ENCODE measurements at regions not wholly inside any gene's neighbourhood (a gene's known extent, or its start where the extent isn't known, plus 50 kb on each side); places are given as distances from the start of the nearest gene placed in this dataset.
"Not testable (repeated sequence)": the region's sequence is repeated elsewhere in the genome, so short reads cannot be mapped to it uniquely, and the experiment has no call there.

DNA sequence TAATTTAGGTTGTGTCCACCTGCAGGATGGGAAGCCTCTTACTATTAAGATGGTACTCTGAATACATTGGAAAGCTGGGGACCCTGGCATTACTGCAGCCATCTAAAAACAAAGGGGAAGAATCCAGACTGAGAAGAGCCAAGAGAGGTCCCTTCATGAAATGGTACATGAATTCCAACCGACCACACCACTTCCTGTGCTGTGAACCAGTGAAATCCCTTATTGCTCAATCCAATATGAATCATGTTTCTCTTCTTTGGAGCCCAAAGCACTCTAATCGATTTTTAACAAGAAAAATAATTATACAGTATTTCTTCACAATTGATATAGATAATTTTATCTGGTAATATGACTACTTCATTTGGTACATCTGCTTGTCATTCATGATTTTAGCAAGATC lies 479.7 kb upstream of the RAB6C start:
- Histone ChIP-seq H3K27me3 (no peaks in the 10 kb centered on the region), H3K36me3 (no peaks in the 10 kb centered on the region), H3K4me3 (ENCODE audit: low read depth, low read length) (no peak overlapping the region), H3K9me3 (no peaks in the 10 kb centered on the region), H3K4me1 (no peaks in the 10 kb centered on the region)
- no peak for DNase-seq
- TF ChIP-seq, protein P1, sequence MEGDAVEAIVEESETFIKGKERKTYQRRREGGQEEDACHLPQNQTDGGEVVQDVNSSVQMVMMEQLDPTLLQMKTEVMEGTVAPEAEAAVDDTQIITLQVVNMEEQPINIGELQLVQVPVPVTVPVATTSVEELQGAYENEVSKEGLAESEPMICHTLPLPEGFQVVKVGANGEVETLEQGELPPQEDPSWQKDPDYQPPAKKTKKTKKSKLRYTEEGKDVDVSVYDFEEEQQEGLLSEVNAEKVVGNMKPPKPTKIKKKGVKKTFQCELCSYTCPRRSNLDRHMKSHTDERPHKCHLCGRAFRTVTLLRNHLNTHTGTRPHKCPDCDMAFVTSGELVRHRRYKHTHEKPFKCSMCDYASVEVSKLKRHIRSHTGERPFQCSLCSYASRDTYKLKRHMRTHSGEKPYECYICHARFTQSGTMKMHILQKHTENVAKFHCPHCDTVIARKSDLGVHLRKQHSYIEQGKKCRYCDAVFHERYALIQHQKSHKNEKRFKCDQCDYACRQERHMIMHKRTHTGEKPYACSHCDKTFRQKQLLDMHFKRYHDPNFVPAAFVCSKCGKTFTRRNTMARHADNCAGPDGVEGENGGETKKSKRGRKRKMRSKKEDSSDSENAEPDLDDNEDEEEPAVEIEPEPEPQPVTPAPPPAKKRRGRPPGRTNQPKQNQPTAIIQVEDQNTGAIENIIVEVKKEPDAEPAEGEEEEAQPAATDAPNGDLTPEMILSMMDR (IDR thresholded peaks at IDR 0.05; ENCODE audit: low read depth, low read length), result no peak

- Histone ChIP-seq H3K9me3 (no peaks in the 10 kb centered on the region), H3K36me3 (no peaks in the 10 kb centered on the region), H3K4me1 (no peaks in the 10 kb centered on the region), H3K4me3 (ENCODE audit: low read depth, low read length) (no peak overlapping the region), H3K27me3 (no peaks in the 10 kb centered on the region)
- no peak for DNase-seq
- TF ChIP-seq, protein P1 (IDR thresholded peaks at IDR 0.05; ENCODE audit: low read depth, low read length), result no peak
These were observed 476.7 kb upstream of the RAB6C start for GRCh38 chr2:129502781-129503180.

DNA sequence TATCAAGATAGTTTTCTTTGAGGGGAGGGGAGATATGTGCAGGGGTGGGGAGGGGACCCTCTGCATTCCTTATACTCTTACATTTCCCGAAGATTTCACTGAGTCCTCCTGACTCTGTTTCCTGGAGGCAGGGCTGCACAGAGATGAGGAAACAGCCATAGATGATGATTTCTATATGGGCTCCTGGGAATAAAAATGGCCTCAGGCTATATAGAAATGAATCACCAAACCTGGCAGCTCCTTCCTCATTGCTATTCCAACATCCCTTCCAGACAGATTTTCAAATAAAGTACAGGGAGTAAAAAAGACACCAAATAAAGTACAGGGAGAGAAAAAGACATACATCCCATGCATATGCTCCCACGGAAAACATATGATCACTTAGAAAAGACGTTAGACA lies 474.8 kb upstream of the RAB6C start:
- no peak overlapping the region for H3K4me3 ChIP-seq (ENCODE audit: low read depth, low read length)
- no peaks in the 10 kb centered on the region for H3K4me1 ChIP-seq
- DNase-seq, result no peak
- TF ChIP-seq, protein P1 (IDR thresholded peaks at IDR 0.05; ENCODE audit: low read depth, low read length), result no peak
- H3K9me3 ChIP-seq, result no peaks in the 10 kb centered on the region
- H3K36me3 ChIP-seq, result no peaks in the 10 kb centered on the region
- H3K27me3 ChIP-seq, result no peaks in the 10 kb centered on the region

GRCh38 chr2:129518937-129519336 lies 460.5 kb upstream of the RAB6C start:
- TF ChIP-seq, protein P1 (IDR thresholded peaks at IDR 0.05; ENCODE audit: low read depth, low read length), result no peak
- no peaks in the 10 kb centered on the region for H3K36me3 ChIP-seq
- H3K4me1 ChIP-seq, result no peaks in the 10 kb centered on the region
- no peaks in the 10 kb centered on the region for H3K9me3 ChIP-seq
- no peak for DNase-seq
- H3K27me3 ChIP-seq, result no peaks in the 10 kb centered on the region
- H3K4me3 ChIP-seq (ENCODE audit: low read depth, low read length), result no peak overlapping the region

- H3K36me3 ChIP-seq; H3K27me3 ChIP-seq; H3K4me3 ChIP-seq (ENCODE audit: low read depth, low read length); H3K9me3 ChIP-seq; H3K4me1 ChIP-seq; DNase-seq: not testable (repeated sequence)
These were observed 447.3 kb upstream of the RAB6C start for GRCh38 chr2:129532158-129532557.

GRCh38 chr2:129548880-129549279 lies 430.6 kb upstream of the RAB6C start:
- H3K27me3 ChIP-seq, result no peaks in the 10 kb centered on the region
- no peaks in the 10 kb centered on the region for H3K9me3 ChIP-seq
- no peak for DNase-seq
- H3K36me3 ChIP-seq, result no peaks in the 10 kb centered on the region
- TF ChIP-seq, protein P1 (IDR thresholded peaks at IDR 0.05; ENCODE audit: low read depth, low read length), result no peak
- H3K4me3 ChIP-seq (ENCODE audit: low read depth, low read length), result no peak overlapping the region
- H3K4me1 ChIP-seq, result no peaks in the 10 kb centered on the region

GRCh38 chr2:129550536-129550935 lies 428.9 kb upstream of the RAB6C start:
- TF ChIP-seq, protein P1 (IDR thresholded peaks at IDR 0.05; ENCODE audit: low read depth, low read length), result no peak

More at GRCh38 chr2:129550536-129550935, 428.9 kb upstream of the RAB6C start:
- Histone ChIP-seq H3K4me3 (ENCODE audit: low read depth, low read length) (no peak overlapping the region), H3K36me3 (no peaks in the 10 kb centered on the region), H3K27me3 (no peaks in the 10 kb centered on the region), H3K4me1 (no peaks in the 10 kb centered on the region), H3K9me3 (no peaks in the 10 kb centered on the region)
- no peak for DNase-seq
